ENCODE measurements at regions not wholly inside any gene's neighbourhood (a gene's known extent, or its start where the extent isn't known, plus 50 kb on each side); places are given as distances from the start of the nearest gene placed in this dataset.

DNA sequence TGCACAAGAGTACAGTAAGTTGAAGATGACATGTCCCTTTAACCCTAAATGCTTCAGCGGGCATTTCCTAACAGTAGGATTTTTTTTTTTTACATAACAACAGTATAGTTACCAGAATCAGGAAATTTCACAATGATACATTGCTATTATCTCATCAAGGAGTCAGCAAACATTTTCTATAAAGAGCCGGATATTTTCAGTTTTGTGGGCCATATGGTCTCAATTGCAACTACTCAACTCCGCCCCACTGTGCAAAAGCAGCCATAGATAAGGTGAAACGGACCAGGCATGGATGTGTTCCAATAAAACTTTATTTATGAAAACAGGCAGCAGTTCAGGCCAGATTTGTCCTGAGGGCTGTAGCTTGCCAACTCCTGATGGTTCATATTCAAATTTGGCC, 130.6 kb downstream of the SMAD6 start:
- intact Hi-C loops (cut with micrococcal nuclease): no loop called here

DNA sequence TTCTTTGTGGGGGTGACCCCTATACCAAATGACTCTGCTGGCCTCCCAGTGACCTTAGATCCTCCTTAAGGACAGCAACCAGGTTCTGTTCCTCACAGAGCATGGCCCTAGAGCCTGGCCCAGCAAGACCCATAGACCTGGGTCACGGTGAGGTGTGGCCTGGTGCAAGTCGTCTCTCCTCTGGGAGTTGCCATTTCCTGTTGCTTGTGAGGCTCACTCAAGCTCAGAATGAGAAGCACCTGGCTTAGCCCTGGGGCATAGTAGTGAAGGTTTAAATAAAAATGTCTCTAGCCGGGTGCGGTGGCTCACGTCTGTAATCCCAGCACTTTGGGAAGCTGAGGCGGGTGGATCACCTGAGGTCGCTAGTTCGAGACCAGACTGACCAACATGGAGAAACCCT, 131.3 kb downstream of the SMAD6 start:
- intact Hi-C loops (cut with micrococcal nuclease): no loop called here

DNA sequence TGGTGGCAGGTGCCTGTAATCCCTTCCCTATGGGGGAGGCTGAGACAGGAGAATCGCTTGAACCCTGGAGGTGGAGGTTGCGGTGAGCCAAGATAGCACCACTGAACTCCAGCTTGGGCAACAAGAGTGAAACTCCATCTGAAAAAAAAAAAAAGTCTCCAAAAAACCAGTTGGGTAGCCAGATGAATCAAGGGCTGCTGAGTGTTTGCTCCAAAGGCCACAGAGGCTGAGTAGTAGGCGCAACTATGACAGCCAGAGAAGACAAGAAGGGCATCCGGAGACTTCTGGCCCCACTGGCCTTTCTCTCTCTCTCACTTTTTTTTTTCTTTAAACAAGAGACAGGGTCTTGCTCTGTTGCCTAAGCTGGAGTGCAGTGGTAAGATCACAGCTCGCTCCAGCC, 131.8 kb downstream of the SMAD6 start:
- intact Hi-C loops (cut with micrococcal nuclease): no loop called here

DNA sequence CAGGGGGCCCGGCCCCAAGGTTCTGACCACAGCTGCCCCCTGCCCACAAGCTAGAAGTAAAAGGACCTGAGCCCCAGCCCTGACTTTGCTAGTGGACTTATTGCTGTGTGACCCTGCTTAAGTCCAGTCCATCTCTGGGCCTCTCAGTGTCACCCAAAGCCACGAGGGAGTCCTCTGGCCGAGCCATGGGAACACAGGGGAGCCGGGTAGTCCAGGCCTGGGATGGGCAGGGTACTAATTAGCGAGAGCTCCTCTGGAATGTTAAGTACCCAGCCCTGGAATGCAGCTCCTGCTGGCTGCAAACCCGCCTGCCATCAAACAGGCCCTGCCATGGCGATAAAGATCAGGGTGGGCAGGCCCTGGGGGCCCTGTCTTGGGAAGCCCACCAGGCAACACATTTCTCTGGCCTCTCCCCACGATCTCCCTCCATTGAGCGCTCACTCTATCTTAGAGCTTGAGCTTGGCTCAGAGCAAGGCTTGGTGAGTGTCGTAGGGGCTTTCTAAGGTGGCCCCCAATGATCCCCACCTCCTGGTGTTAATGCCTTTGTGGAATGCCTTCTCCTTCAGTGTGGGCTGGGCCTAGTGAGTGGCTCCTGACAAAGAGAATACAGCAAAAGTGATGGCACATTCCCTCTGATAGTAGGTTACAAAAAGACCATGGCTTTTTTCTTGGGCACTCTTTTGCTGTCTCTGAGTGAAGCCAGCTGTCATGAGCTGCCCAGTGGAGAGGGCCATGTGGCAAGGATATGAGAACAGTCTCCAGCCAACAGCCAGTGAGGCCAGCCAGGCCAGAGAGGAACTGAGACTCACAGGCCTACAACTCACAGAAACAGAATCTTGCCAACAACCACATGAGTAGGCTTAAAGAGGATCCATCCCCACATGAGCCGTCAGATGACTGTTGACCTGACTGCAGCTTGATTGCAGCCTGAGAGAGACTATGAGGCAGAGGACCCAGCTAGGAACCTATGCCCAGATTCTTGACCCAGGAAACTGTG, 133.1 kb downstream of the SMAD6 start:
- intact Hi-C loops (cut with micrococcal nuclease): no loop called here

- intact Hi-C loops (cut with micrococcal nuclease): no loop called here
Observed at GRCh38 chr15:66836231-66837030, 134.4 kb downstream of the SMAD6 start.

GRCh38 chr15:66838202-66838601, 136.2 kb downstream of the SMAD6 start:
- intact Hi-C loops (cut with micrococcal nuclease): no loop called here

DNA sequence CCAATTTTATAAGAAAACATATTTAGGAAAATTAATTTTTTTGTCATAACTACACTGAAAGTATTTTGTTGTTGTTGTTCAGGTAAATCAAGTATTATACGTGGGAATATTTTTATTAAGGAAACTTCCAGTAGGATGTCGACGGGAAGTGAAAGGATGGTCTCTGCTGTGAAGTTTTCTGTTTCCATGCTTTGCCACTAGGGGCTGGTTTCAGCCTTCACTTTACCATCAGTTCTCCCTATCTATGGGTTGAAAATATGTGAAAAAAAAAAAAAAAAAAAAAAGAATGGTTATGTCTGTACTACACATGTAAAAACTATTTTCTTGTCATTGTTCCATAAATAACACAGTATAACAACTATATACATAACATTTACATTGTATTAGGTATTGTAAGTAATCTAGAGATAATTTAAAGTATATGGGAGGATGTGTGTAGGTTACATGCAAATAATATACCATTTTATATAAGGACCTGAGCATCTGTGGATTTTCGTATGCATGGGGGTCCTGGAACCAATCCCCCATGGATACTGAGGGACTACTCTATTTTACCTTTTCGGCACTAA, 136.7 kb downstream of the SMAD6 start:
- intact Hi-C loops (cut with micrococcal nuclease): no loop called here

GRCh38 chr15:66839506-66840112, 137.6 kb downstream of the SMAD6 start:
- intact Hi-C loops (cut with micrococcal nuclease): no loop called here

DNA sequence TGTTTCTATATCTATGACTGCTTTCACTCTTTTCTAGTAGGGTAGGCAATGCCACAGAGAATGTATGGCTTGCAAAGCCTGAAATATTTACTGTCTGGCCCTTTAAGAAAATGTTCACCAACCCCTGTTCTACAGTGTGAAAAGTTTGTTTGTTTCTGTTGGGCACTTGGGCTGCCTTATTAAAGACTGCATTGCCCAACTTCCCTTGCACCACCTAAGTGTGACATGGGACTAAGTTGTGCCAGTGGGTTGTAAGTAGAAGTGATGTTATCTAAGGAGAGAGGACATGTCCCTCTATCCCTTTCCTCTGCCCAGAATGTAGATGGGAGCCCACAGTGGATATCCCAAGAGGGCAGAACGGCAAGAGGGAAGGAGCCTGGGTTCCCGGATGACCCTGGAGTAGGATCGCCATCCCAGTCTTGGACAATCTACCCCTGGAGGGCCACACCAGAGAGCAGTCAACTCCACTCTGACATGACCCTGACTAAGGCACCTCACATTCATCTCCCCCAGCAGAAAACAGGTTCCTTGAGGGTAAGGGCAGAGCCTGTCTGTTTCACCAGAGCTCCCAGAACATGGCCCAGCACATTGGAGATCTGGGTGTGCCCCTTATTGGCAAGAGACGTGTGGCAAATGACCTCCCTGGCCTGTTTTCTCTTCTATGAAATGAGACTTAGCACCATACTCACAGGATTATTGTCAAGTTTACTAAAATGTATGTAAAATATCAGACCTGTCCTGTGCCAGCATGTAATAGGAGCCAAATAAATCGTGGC, 138.8 kb downstream of the SMAD6 start:
- intact Hi-C loops (cut with micrococcal nuclease): no loop called here

- intact Hi-C loops (cut with micrococcal nuclease): no loop called here
Observed at GRCh38 chr15:66841953-66842681, 140.1 kb downstream of the SMAD6 start.

GRCh38 chr15:66842710-66843441, 140.8 kb downstream of the SMAD6 start:
- intact Hi-C loops (cut with micrococcal nuclease): no loop called here

DNA sequence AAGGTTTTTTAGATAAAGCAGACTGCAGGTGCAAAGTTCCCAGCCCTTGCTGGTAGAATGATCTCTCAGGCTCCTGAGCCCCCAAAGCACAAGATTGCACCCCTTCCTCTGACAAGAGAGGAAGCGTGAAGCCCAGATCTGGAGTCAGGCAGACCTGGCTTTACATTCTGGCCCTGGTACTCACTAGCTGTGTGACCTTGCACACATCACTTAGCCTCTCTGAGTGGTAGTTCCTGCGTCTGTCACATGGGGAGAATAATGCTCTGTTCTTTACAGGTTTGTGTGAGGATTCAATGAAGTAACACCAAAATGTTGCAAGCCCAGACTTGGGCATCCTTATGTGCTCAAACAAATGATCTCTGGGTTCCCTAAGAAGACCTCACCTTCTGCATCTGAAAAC, 141.5 kb downstream of the SMAD6 start:
- intact Hi-C loops (cut with micrococcal nuclease): no loop called here

GRCh38 chr15:66844041-66844746, 142.2 kb downstream of the SMAD6 start:
- intact Hi-C loops (cut with micrococcal nuclease): no loop called here

- intact Hi-C loops (cut with micrococcal nuclease): no loop called here
Observed at GRCh38 chr15:66844747-66845145, 142.7 kb downstream of the SMAD6 start.

GRCh38 chr15:66845266-66845785, 143.3 kb downstream of the SMAD6 start:
- intact Hi-C loops (cut with micrococcal nuclease): no loop called here

- intact Hi-C loops (cut with micrococcal nuclease): no loop called here
Observed at GRCh38 chr15:66846031-66846430, 144.0 kb downstream of the SMAD6 start.

DNA sequence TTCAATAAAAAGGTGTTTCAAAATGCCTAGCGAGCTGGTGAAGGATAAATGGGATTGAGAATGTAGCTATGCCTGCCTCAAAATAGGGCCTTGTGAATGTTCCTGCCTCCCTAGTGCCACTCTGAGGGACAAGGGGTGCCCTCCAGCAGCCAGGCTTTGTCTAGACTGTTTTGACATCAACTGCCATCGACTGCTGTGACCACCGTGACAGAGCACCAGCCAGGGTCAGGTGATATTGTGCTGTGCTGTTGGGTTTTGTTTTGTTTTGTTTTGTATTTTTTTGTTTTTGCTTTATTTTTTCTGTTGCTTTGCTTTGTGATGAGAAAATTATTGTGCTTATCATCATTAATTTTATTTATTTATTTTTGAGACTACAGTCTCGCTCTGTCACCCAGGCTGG, 144.8 kb downstream of the SMAD6 start:
- intact Hi-C loops (cut with micrococcal nuclease): no loop called here

DNA sequence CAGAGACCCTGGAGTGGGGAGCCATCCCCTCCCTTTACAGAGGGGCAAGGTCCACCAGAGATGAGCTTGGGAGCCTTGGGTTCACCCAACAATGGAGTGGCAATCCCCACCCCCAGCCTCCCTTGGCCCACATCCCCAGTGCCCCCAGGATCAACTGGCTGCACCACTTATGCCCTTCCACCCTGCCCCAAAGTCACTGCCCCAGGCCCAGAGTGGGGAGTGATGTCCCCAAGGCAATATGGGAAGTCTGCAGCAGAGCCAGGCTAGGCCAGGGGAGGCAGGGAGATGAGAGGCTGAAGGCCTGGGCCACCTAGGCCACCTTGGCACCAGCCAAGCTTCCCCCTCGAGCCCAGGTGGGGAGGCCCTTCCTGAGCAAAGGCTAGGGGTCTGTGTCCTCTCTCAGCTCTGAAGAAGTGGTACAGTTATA, 145.5 kb downstream of the SMAD6 start:
- intact Hi-C loops (cut with micrococcal nuclease): no loop called here

Measured in T-helper 1 cell treated with Interleukin-12 subunit alpha and Interleukin-12 subunit beta and Interleukin-4 antibody, amounts not matched to agents 30 ng/mL and 1 ng/mL, for 36 hours (primary cell).